Upper lobe of left lung (tissue), 4 donors: ENCODE measurements at regions not wholly inside any gene's neighbourhood (a gene's known extent, or its start where the extent isn't known, plus 50 kb on each side); places are given as distances from the start of the nearest gene placed in this dataset.

ENCODE experiments used
- CTCF ChIP-seq, 6 experiments: fragments of 450-650 bp in 4 of 6; fragments of 200-600 bp in 2 of 6; sonication (generic) in 2 of 6; IDR thresholded peaks; one replicate each; pipeline ENCODE4 v1.5.1; 2016 to 2019; ENCODE audit warnings: antibody characterized with exemption in 6 of 6
- EP300 ChIP-seq, 4 donors: sonication (generic); formaldehyde crosslinking; IDR thresholded peaks; one replicate each; pipeline ENCODE4 v1.5.1; 2017; ENCODE audit warnings: antibody characterized with exemption in 4 of 4, control low read depth in 2 of 4
- POLR2A ChIP-seq, 4 donors: fragments of 450-650 bp; IDR thresholded peaks; one replicate each; pipeline ENCODE4 v1.5.1; 2016 to 2017; ENCODE audit warnings: antibody characterized with exemption in 4 of 4, mild to moderate bottlenecking in 2 of 4

DNA sequence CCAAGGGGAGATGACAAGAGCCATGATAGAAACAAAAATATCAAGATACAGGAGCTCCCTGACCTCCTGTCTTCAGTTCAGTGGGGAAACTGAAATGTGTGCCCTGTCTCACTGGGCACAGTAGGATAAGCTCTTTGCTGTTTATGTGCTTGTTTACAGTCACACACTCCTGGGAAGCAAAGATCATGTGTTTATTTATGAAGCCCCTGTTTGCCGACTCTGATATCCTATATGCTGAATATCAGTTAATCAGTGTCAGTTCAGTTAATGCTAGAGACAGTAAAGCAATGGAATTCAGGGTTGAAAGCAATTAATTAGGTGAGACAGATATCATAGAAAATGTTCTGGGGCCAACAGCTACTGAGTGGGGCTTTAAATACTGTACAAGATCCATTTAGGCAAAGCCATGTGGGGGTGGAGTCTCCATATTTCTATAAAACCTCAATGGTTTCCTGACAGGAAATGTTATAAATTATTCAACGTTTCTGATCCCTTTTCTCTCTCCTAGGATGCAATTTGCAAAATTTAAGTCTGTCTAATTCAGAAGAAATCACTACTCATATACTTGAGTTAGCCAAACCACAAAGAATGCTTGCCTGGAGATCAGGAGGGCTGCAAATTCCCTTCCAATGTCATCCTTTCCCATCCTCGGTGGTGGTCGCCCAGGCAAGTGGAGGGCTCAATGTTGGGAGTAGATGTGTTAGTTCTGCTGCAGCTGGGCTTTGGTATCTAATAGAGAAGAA is 551.3 kb downstream of the CMPK2 start:
- TF ChIP-seq CTCF (IDR thresholded peaks at IDR 0.05), result no peak
- TF ChIP-seq EP300 (IDR thresholded peaks at IDR 0.05), result no peak
- no peak for TF ChIP-seq POLR2A (IDR thresholded peaks at IDR 0.05)
